IPS-18a (cell line): ENCODE measurements at regions not wholly inside any gene's neighbourhood (a gene's known extent, or its start where the extent isn't known, plus 50 kb on each side); places are given as distances from the start of the nearest gene placed in this dataset.
"Not testable (repeated sequence)": the region's sequence is repeated elsewhere in the genome, so short reads cannot be mapped to it uniquely, and the experiment has no call there.

ENCODE experiments used
- H3K27ac ChIP-seq: one replicate; pipeline ENCODE4 v1.5.1; 2013; ENCODE audit warnings: low read length
- H3K27me3 ChIP-seq: one replicate; pipeline ENCODE4 v1.6.1; 2013; ENCODE audit warnings: mild to moderate bottlenecking, low read length; ENCODE audit not compliant: control insufficient read depth, insufficient read depth
- H3K36me3 ChIP-seq: one replicate; pipeline ENCODE4 v1.6.1; 2013; ENCODE audit warnings: low read depth, low read length; ENCODE audit not compliant: control insufficient read depth
- H3K4me1 ChIP-seq: one replicate; pipeline ENCODE4 v1.6.1; 2013; ENCODE audit warnings: low read depth, low read length; ENCODE audit not compliant: control insufficient read depth
- H3K4me3 ChIP-seq: one replicate; pipeline ENCODE4 v1.5.1; 2013; ENCODE audit warnings: low read length
- H3K9ac ChIP-seq: one replicate; pipeline ENCODE4 v1.6.1; 2013; ENCODE audit warnings: mild to moderate bottlenecking, low read length, moderate library complexity
- H3K9me3 ChIP-seq: one replicate; pipeline ENCODE4 v1.6.1; 2013; ENCODE audit warnings: low read depth, low read length; ENCODE audit not compliant: control insufficient read depth

GRCh38 chr1:213484758-213485157, 433.7 kb downstream of the RPS6KC1 start:
- H3K27ac ChIP-seq: no peak overlapping the region
- no peaks in the 10 kb centered on the region for H3K36me3 ChIP-seq
- H3K9me3 ChIP-seq: no peaks in the 10 kb centered on the region
- no peaks in the 10 kb centered on the region for H3K4me1 ChIP-seq
- no peak overlapping the region for H3K4me3 ChIP-seq
- no peaks in the 10 kb centered on the region for H3K27me3 ChIP-seq
- no peak overlapping the region for H3K9ac ChIP-seq

DNA sequence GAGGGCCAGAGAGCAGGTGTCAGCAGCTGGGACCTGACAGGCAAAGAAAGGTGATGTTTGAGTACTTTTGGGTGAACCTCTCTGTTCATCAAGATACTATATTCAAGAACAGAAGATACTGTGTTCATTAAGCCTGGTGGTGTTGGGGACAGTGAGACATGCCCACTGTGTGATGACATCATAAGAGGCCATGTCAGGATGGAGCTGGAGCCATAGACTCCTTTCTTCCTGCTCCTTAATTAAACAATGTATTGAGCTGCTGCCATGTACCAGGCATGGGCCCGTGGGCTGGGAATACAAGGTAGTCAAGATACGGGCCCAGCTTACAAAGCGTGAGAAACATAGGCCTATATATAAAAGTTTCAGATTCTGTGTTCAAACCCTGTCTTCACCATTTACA, 435.4 kb downstream of the RPS6KC1 start:
- no peaks in the 10 kb centered on the region for H3K4me1 ChIP-seq
- no peak overlapping the region for H3K9ac ChIP-seq
- H3K4me3 ChIP-seq: no peak overlapping the region
- H3K27ac ChIP-seq: no peak overlapping the region
- no peaks in the 10 kb centered on the region for H3K27me3 ChIP-seq
- no peaks in the 10 kb centered on the region for H3K36me3 ChIP-seq
- no peaks in the 10 kb centered on the region for H3K9me3 ChIP-seq

- H3K9ac ChIP-seq: no peak overlapping the region
- H3K4me1 ChIP-seq: no peaks in the 10 kb centered on the region
- no peaks in the 10 kb centered on the region for H3K36me3 ChIP-seq
- H3K9me3 ChIP-seq: no peaks in the 10 kb centered on the region
- H3K4me3 ChIP-seq: no peak overlapping the region
- no peak overlapping the region for H3K27ac ChIP-seq
- no peaks in the 10 kb centered on the region for H3K27me3 ChIP-seq
These were observed 440.4 kb downstream of the RPS6KC1 start for GRCh38 chr1:213491468-213491867.

GRCh38 chr1:213492161-213493041, 441.4 kb downstream of the RPS6KC1 start:
- Histone ChIP-seq H3K4me1 (no peaks in the 10 kb centered on the region), H3K36me3 (no peaks in the 10 kb centered on the region), H3K9ac (no peak overlapping the region), H3K27me3 (no peaks in the 10 kb centered on the region), H3K9me3 (no peaks in the 10 kb centered on the region), H3K4me3 (no peak overlapping the region), H3K27ac (no peak overlapping the region)

- no peak overlapping the region for H3K27ac ChIP-seq
- H3K4me3 ChIP-seq: no peak overlapping the region
- H3K27me3 ChIP-seq: no peaks in the 10 kb centered on the region
- H3K9ac ChIP-seq: no peak overlapping the region
- H3K4me1 ChIP-seq: no peaks in the 10 kb centered on the region
- H3K36me3 ChIP-seq: no peaks in the 10 kb centered on the region
- no peaks in the 10 kb centered on the region for H3K9me3 ChIP-seq
These were observed 448.4 kb downstream of the RPS6KC1 start for GRCh38 chr1:213499444-213499843.

DNA sequence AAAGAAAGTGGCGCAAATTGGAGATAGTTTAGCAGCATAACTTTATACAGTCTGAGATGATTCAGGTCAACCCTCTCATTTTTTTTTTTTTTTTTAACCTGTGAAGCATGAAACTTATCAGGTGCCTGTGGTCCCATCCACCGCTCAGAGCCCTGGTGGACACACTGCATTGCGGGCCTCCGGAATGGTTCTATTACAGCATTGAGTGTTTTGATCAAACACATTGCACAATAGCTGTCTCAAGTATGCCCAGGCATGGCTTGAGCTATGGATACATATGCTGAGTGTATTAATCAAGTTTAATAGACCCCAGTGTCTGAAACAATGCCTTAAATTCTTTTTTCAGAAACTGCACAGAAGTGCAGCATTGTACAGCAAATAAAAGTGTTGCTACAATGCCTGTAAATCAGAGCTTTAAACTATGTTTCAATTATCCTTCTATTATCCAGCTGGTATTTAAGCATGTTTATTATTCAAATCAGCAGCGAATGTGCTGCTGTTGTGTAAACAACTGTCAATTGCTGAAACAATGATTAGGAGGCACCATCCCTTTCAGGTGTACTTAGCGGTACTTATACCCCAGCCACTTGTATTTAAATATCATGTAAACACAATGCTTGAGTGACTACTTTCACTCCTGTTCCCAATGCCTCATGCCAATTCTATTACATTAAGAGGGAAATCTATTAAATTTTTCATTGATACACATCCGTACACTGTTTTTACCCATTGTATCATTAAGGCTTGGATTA, 456.6 kb downstream of the RPS6KC1 start:
- H3K27me3 ChIP-seq: no peaks in the 10 kb centered on the region
- no peak overlapping the region for H3K9ac ChIP-seq

DNA sequence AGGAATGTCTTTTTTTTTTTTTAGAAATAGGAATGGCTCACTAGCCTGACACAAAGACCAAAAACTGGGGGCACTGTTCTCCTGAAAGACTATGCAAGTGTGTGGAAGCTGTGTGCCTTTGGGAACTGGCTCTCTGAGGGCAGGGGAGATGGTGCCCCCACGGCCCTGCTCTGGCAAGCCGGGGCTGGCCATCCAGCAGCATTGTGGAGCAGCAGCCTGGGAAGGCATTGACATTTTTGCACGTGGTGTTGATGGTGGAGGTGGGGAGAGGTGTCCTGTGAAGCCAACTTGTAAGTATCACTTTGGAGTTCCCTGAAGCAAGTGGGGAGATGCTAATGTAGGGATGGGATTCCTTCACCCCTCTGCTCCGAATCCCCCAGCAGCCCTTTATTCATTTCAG, 460.1 kb downstream of the RPS6KC1 start:
- H3K4me3 ChIP-seq: no peak overlapping the region
- H3K9me3 ChIP-seq: no peaks in the 10 kb centered on the region
- no peak overlapping the region for H3K27ac ChIP-seq
- peaks cover 12% of the 10 kb centered on the region for H3K4me1 ChIP-seq
- H3K9ac ChIP-seq: no peak overlapping the region
- H3K36me3 ChIP-seq: no peaks in the 10 kb centered on the region
- H3K27me3 ChIP-seq: no peaks in the 10 kb centered on the region

More for the DNA sequence above, 456.6 kb downstream of the RPS6KC1 start:
- H3K9me3 ChIP-seq: no peaks in the 10 kb centered on the region
- H3K4me3 ChIP-seq: no peak overlapping the region
- H3K36me3 ChIP-seq: no peaks in the 10 kb centered on the region
- peaks cover 12% of the 10 kb centered on the region for H3K4me1 ChIP-seq
- H3K27ac ChIP-seq: no peak overlapping the region

DNA sequence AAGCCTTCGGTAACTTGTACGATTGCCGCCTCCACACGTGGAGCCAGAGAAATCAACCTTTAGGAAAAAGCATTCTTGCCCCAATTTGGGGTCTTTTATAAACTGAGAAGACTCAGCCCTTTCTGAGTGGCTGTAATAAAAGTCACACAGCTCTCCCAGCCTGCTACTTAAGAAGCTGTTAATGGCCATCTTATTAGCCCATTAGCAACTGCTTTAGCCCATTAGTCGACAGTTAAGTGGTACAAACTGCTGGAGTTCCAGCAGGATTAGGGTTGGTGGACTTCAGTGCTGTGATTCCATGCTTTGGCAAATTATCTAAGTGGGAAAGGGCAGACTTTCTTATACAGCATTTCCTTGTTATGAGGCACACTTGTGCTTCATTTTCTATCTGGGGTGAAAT, 461.3 kb downstream of the RPS6KC1 start:
- Histone ChIP-seq H3K4me3 (no peak overlapping the region), H3K27me3 (no peaks in the 10 kb centered on the region), H3K27ac (no peak overlapping the region), H3K9me3 (no peaks in the 10 kb centered on the region), H3K9ac (no peak overlapping the region), H3K4me1 (peaks cover 12% of the 10 kb centered on the region), H3K36me3 (no peaks in the 10 kb centered on the region)

DNA sequence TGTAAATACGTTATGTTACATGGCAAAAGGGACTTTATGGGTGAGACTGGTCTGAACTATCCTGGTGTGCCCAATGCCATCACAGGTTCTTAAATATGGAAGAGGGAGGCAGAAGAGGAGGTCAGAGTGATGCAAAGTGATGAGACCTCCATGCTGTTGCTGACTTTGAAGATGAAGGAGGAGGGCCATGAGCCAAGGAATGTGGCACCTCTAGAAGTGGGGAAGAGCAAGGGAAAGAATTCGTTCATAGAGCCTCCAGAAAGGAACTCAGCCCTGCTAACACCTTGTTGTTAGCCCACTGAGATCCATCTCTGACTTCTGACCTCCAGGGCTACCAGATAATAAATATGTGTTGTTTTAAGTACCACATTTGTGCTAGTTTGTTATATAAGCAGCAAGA, 462.0 kb downstream of the RPS6KC1 start:
- no peak overlapping the region for H3K9ac ChIP-seq
- H3K36me3 ChIP-seq: no peaks in the 10 kb centered on the region
- H3K27ac ChIP-seq: no peak overlapping the region
- H3K4me1 ChIP-seq: peaks cover 6% of the 10 kb centered on the region
- no peak overlapping the region for H3K4me3 ChIP-seq
- no peaks in the 10 kb centered on the region for H3K9me3 ChIP-seq
- no peaks in the 10 kb centered on the region for H3K27me3 ChIP-seq

DNA sequence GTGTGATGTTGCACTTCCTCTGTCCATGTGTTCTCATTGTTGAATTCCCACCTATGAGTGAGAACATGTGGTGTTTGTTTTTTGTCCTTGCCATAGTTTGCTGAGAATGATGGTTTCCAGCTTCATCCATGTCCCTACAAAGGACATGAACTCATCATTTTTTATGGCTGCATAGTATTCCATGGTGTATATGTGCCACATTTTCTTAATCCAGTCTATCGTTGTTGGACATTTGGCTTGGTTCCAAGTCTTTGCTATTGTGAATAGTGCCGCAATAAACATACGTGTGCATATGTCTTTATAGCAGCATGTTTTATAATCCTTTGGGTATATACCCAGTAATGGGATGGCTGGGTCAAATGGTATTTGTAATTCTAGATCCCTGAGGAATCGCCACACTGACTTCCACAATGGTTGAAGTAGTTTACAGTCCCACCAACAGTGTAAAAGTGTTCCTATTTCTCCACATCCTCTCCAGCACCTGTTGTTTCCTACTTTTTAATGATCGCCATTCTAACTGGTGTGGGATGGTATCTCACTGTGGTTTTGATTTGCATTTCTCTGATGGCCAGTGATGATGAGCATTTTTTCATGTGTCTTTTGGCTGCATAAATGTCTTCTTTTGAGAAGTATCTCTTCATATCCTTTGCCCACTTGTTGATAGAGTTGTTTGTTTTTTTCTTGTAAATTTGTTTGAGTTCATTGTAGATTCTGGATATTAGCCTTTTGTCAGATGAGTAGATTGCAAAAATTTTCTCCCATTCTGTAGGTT, 463.6 kb downstream of the RPS6KC1 start:
- H3K27ac ChIP-seq, H3K9ac ChIP-seq, H3K9me3 ChIP-seq, H3K36me3 ChIP-seq, H3K4me1 ChIP-seq, H3K4me3 ChIP-seq, H3K27me3 ChIP-seq: not testable (repeated sequence)

DNA sequence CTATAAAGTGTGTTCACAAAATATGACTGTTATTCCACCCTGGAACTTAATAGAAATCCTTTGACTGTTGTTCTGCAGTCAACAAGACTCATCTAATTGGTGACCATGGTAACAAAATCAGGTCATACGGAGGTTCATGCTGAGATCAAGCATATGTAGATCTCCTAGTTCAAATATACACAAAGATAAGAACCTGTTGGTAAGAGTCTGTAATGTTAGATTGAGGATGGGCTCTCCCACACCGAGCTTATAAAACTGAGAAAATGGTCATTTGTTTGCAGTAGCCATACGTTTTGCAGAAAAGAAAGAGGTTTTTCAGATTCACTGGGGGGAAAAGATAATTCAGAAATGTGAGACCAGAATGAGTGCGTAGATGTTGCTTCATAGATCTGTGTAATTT, 468.1 kb downstream of the RPS6KC1 start:
- H3K9ac ChIP-seq: no peak overlapping the region
- no peak overlapping the region for H3K27ac ChIP-seq
- no peaks in the 10 kb centered on the region for H3K4me1 ChIP-seq
- no peaks in the 10 kb centered on the region for H3K36me3 ChIP-seq
- H3K27me3 ChIP-seq: no peaks in the 10 kb centered on the region
- no peak overlapping the region for H3K4me3 ChIP-seq
- H3K9me3 ChIP-seq: no peaks in the 10 kb centered on the region
